Astrocyte (in vitro differentiated cells and primary cell): ENCODE measurements at regions not wholly inside any gene's neighbourhood (a gene's known extent, or its start where the extent isn't known, plus 50 kb on each side); places are given as distances from the start of the nearest gene placed in this dataset.
A peak's percentile ranks its signal among the peaks of the same experiment; 100 is the strongest.

Experiments
- DNase-seq: peaks from one replicate; pipeline ENCODE4 v3.0.0-alpha.2; 2010; ENCODE audit warnings: low read depth
- FAIRE-seq: peaks from 2 replicates; lab custom pipeline; 2011; peaks lifted over from hg19 to GRCh38; lab: Jason Lieb, UNC
- H2AFZ ChIP-seq: 2 replicates; pipeline ENCODE4 v1.6.0; 2012; ENCODE audit warnings: low read depth, low read length, inconsistent platforms
- H3K27ac ChIP-seq: 2 replicates; pipeline ENCODE4 v1.5.1; 2011; ENCODE audit warnings: low read depth, low read length, inconsistent platforms
- H3K27me3 ChIP-seq: 2 replicates; pipeline ENCODE4 v1.6.0; 2011; ENCODE audit warnings: low read length, inconsistent platforms; ENCODE audit not compliant: insufficient read depth
- H3K36me3 ChIP-seq: 2 replicates; pipeline ENCODE4 v1.5.1; 2011; ENCODE audit warnings: low read length, inconsistent platforms; ENCODE audit not compliant: insufficient read depth
- H3K4me1 ChIP-seq: 2 replicates; pipeline ENCODE4 v1.5.1; 2011; ENCODE audit warnings: low read length, inconsistent platforms; ENCODE audit not compliant: insufficient read depth
- H3K4me2 ChIP-seq: 2 replicates; pipeline ENCODE4 v1.6.0; 2012; ENCODE audit warnings: low read length, inconsistent platforms
- H3K4me3 ChIP-seq: 2 replicates; pipeline ENCODE4 v1.5.1; 2011; ENCODE audit warnings: low read depth, mild to moderate bottlenecking, low read length, inconsistent platforms; ENCODE audit not compliant: insufficient read depth
- H3K79me2 ChIP-seq: 2 replicates; pipeline ENCODE4 v1.6.0; 2012; ENCODE audit warnings: mild to moderate bottlenecking, low read length, inconsistent platforms; ENCODE audit not compliant: insufficient read depth
- H3K9ac ChIP-seq: 2 replicates; pipeline ENCODE4 v1.6.0; 2012; ENCODE audit warnings: mild to moderate bottlenecking, low read length, inconsistent platforms
- H3K9me3 ChIP-seq: 2 replicates; pipeline ENCODE4 v1.5.1; 2012; ENCODE audit warnings: low read depth, mild to moderate bottlenecking, low read length, inconsistent platforms; ENCODE audit not compliant: insufficient read depth
- H4K20me1 ChIP-seq: 2 replicates; pipeline ENCODE4 v1.6.0; 2012; ENCODE audit warnings: low read length, inconsistent platforms; ENCODE audit not compliant: insufficient read depth
- H3K27ac Mint-ChIP-seq: one replicate; pipeline ENCODE4 v1.8.0; 2021; ENCODE audit warnings: mild to moderate bottlenecking, mixed read lengths; ENCODE audit not compliant: unreplicated experiment
- H3K27me3 Mint-ChIP-seq: one replicate; pipeline ENCODE4 v1.8.0; 2021; ENCODE audit warnings: low read depth, mixed read lengths; ENCODE audit not compliant: unreplicated experiment
- H3K36me3 Mint-ChIP-seq: one replicate; pipeline ENCODE4 v1.8.0; 2021; ENCODE audit warnings: low read depth, mixed read lengths; ENCODE audit not compliant: unreplicated experiment
- H3K4me1 Mint-ChIP-seq: one replicate; pipeline ENCODE4 v1.8.0; 2021; ENCODE audit warnings: low read depth, mixed read lengths; ENCODE audit not compliant: unreplicated experiment
- H3K4me3 Mint-ChIP-seq: one replicate; pipeline ENCODE4 v1.8.0; 2021; ENCODE audit warnings: mild to moderate bottlenecking, moderate library complexity, mixed read lengths; ENCODE audit not compliant: unreplicated experiment
- H3K9me3 Mint-ChIP-seq: one replicate; pipeline ENCODE4 v1.8.0; 2021; ENCODE audit warnings: mild to moderate bottlenecking, mixed read lengths; ENCODE audit not compliant: unreplicated experiment
- CTCF ChIP-seq: IDR thresholded peaks from 2 replicates; pipeline ENCODE4 v1.5.1; 2011; ENCODE audit warnings: low read depth, mild to moderate bottlenecking, inconsistent platforms, low read length, moderate library complexity; ENCODE audit not compliant: insufficient read depth
- EZH2 ChIP-seq: IDR thresholded peaks from 2 replicates; pipeline ENCODE4 v1.6.1; 2012; ENCODE audit warnings: mild to moderate bottlenecking, low read length, inconsistent platforms; ENCODE audit not compliant: insufficient read depth

- H3K9me3 ChIP-seq, result no peaks in the 10 kb centered on the region
- Mint-ChIP-seq H3K4me3 (no peak overlapping the region), H3K4me1 (peaks cover 19% of the 10 kb centered on the region), H3K36me3 (no peaks in the 10 kb centered on the region), H3K9me3 (no peaks in the 10 kb centered on the region), H3K27ac (no peak overlapping the region), H3K27me3 (no peaks in the 10 kb centered on the region)
- H3K4me2 ChIP-seq, result no peak overlapping the region
- no peak overlapping the region for H3K4me3 ChIP-seq
- peaks cover 8% of the 10 kb centered on the region for H3K4me1 ChIP-seq
- H3K27me3 ChIP-seq, result no peaks in the 10 kb centered on the region
- no peak overlapping the region for H3K9ac ChIP-seq
- no peaks in the 10 kb centered on the region for H4K20me1 ChIP-seq
- H3K79me2 ChIP-seq, result no peaks in the 10 kb centered on the region
- no peak overlapping the region for H3K27ac ChIP-seq
- no peak for DNase-seq
- H2AFZ ChIP-seq, result no peak overlapping the region
- no peaks in the 10 kb centered on the region for H3K36me3 ChIP-seq
- no peak for TF ChIP-seq EZH2
- no peak for TF ChIP-seq CTCF
- no peak for FAIRE-seq
Measured at GRCh38 chr5:93887678-93888077, 146.3 kb upstream of the POU5F2 start.

GRCh38 chr5:93886917-93887361, 145.5 kb upstream of the POU5F2 start:
- H3K36me3 Mint-ChIP-seq, result no peaks in the 10 kb centered on the region
- H3K9me3 Mint-ChIP-seq, result no peaks in the 10 kb centered on the region
- FAIRE-seq, result no peak
- Histone ChIP-seq H3K9ac (no peak overlapping the region), H3K4me2 (peak overlapping the region; percentile 51), H3K4me1 (peaks cover 8% of the 10 kb centered on the region), H3K27ac (no peak overlapping the region), H3K36me3 (no peaks in the 10 kb centered on the region), H2AFZ (no peak overlapping the region), H3K9me3 (no peaks in the 10 kb centered on the region), H3K27me3 (no peaks in the 10 kb centered on the region), H3K4me3 (no peak overlapping the region), H3K79me2 (no peaks in the 10 kb centered on the region), H4K20me1 (no peaks in the 10 kb centered on the region)
- TF ChIP-seq EZH2 (no peak), CTCF (no peak)
- H3K4me3 Mint-ChIP-seq, result no peak overlapping the region
- peak overlapping the region; percentile 14 for H3K27ac Mint-ChIP-seq
- no peak for DNase-seq
- peaks cover 16% of the 10 kb centered on the region for H3K4me1 Mint-ChIP-seq
- H3K27me3 Mint-ChIP-seq, result no peaks in the 10 kb centered on the region

- Histone ChIP-seq H2AFZ (no peak overlapping the region), H3K36me3 (no peaks in the 10 kb centered on the region), H3K27me3 (no peaks in the 10 kb centered on the region), H3K4me1 (peaks cover 8% of the 10 kb centered on the region), H4K20me1 (no peaks in the 10 kb centered on the region), H3K4me2 (peak overlapping the region; percentile 51), H3K27ac (no peak overlapping the region), H3K79me2 (no peaks in the 10 kb centered on the region), H3K9me3 (no peaks in the 10 kb centered on the region), H3K4me3 (no peak overlapping the region), H3K9ac (no peak overlapping the region)
- DNase-seq (no peak), FAIRE-seq (no peak)
- Mint-ChIP-seq H3K36me3 (no peaks in the 10 kb centered on the region), H3K4me1 (peaks cover 16% of the 10 kb centered on the region), H3K4me3 (no peak overlapping the region), H3K9me3 (no peaks in the 10 kb centered on the region), H3K27ac (no peak overlapping the region), H3K27me3 (no peaks in the 10 kb centered on the region)
- TF ChIP-seq EZH2 (no peak), CTCF (no peak)
Measured at GRCh38 chr5:93886098-93886806, 144.9 kb upstream of the POU5F2 start.
